Activated CD8-positive, alpha-beta memory T cell treated with anti-CD3 and anti-CD28 coated beads for 24 hours (primary cell): ENCODE measurements at regions not wholly inside any gene's neighbourhood (a gene's known extent, or its start where the extent isn't known, plus 50 kb on each side); places are given as distances from the start of the nearest gene placed in this dataset.
"Not testable (repeated sequence)": the region's sequence is repeated elsewhere in the genome, so short reads cannot be mapped to it uniquely, and the experiment has no call there.

ENCODE experiments used
- DNase-seq: peaks from one replicate; pipeline ENCODE4 v3.0.0-alpha.2; 2020

DNA sequence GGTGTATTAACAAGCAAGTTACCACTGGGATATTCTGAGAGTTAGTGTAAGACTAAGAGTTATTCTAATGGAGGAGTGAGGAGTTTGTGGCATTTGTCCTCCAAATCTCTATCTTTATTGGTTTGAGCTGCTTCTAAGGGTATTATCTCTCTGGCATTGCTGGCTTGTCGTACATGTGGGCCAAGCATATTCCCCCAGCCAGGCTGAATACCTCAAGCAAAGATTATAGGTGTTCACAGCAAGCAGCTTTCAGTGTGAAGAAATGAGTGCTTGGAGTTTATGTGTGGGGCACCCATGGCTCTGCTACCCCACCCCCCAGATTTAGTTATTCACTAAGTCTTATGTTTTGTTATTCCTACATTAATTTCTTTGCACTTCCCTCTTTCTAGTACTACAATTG, 193.6 kb upstream of the FANCL start:
- no peak for DNase-seq

DNA sequence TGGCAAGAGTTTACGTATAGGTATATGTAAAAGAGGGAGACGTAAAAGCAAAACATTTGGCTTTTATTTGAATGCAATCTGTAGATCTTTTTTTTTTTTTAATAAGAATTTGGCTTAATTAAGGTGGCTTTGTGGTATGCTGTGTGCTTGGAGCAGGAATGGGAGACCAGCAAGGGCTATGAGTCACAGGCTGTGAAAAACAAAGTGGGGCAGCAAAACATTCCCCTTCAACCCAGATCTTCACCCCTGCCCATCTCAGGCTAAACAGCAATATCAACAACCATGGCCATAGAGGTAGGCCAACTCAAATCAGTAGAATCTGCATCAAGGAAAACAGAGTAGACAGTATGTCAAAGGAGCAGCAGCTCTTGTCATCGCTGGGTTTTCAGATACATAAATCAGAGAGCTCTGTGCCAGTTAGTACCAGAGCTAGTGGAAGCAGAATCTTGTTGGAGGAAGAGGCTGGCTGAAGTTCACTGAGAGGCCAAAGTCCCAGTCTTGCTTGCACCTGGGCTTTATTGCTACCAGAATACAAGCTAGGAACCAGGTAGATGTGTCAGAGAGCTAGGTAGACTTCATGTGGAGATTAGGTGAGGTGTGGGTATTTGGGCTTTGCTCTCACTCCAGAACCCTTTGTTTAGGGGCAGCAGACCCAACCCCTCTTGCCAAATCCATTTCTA, 191.5 kb upstream of the FANCL start:
- no peak for DNase-seq

DNA sequence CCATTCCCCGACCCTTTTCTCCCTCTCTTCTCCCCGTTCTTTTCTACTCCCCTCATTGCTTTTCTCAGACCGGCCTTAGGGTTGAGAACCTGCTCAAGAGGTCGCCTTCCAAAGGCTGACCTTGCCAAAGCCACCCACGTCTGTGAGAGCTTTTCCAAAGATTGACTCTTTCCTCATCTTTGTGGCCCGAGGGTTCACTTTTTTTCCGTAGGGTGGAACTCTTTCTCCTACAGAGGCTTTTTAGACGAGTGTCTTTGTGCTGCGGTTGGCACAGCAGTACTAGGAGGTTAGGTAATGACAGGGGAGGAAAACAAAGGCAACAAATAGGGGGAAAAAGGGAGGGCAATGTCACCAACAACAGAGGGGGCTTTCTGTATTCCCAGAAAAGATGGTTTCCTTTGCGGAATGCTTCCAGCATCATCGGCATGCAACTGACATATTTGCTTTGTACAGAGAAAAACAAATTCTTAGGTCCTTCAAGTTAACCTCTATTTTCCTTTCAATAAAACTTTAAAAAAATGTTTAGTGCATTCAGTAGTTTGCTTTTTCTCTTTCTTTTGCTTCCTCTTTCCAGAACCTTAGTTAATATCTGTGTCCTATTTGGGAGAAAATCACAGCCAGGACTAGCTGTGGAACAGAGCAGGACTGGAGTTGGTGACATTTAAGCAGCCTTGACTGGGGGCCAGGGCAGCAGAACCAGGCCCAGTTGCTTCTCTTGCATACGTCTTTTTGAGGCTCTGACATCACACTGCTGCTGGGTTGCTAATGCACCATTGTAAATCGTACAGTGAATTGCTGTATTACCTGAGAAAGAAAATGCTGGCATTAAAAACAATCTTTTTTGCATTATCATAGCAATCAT, 188.1 kb upstream of the FANCL start:
- no peak for DNase-seq

DNA sequence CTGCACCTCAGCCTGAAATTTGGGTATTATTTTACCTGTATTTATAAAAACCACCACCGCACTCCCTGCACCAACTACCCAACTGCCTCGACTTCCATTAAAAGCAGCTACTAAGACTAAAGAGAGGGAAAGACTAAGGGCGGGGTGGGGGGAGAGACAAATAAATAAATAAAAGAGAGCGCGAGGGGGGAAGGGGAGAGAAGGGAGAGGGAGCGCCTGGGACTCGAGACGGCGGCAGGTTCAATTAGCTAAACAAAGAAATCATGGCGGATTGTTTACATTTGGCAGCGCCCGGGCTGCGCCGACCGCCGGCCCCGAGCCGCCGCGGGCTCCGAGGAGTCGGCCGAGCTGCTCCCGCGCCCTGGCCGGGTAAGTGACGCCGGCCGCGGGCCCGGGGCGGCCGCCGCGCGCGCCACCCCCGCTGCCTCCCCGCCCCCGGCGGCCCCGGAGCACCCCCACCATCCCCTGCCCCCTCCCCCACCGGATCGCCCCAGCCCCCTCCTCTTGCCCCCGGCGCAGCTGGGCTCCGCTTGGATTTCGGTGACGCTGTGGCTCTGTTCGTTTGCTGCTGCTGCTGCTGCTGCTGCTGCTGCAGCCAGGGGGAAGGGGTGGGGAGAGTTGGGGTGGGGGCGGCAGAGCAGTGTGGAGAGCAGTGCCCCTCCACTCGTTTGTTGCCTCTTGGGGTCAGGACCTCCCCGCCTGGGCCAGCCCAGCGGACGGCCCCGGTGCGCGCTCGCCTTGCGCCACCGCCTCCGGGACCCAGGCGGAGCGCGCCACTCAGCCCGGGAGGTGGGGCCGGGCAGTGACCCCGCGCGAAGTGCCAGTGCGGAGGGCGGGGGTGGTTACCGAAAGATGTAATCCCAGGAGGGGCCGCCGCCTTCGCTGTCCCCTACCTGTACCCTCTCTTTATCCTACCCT, 187.2 kb upstream of the FANCL start:
- no peak for DNase-seq

DNA sequence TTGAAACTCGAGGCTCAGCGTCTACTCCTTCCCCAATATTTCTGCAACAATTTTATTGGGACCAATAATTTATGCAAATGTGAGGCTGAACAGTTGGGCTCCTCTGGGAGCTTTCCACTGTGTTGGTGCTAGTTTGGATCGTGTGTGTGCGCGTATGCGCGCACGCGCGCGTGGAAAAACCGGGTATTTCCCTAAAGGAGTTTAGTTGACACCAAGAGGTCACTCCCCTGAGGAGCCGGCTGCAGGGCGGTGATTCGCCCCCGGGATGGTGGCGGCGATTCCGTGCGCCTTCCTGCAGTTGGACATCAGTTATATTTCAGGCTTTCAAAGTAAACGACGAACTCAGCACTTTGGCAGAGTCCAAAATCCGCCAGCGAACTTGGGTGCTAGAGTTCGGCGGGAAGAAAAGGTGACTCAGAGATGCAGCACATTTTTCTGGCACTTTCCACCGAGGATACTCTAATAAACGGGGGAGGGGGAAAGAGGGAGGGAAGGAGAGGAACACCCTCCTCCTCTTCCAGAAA, 186.5 kb upstream of the FANCL start:
- no peak for DNase-seq

DNA sequence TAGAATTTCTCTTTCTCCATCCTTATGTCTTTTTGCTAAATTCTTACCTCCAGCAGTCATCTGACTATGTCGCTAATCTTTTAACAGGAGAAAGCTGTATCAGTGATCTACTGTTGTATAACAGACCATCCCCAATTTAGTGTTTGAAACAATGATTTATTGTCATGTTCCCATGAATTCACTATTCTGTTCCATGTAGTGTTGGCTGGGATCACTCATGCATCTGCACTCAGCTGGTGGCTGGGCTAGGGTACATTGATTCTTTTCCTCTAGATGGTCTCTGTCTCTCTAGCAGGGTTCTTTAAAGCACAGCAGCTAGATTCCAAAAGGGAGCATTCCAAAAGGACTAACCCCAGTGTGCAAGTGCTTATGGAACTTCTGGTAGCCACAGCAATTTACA, 184.2 kb upstream of the FANCL start:
- DNase-seq: no peak

DNA sequence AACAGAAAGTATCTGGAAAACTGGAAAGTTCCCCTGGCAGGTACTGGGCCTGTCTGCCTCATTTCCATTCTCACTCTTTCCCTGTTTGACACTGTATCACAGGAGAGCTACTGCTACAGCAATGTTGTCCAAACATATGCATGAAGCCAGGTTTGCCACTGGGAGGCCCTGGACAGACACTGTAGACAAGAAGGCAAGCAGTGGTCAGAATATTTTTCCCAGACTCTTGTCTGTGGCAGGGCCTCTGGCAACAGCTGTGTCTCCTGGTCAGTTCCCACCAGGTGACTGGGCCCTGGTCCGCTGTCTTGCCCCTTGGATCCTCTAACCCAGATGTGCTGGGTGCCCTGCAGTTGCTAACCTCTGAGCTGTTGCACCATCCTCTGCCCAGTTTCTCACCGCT, 178.9 kb upstream of the FANCL start:
- no peak for DNase-seq

DNA sequence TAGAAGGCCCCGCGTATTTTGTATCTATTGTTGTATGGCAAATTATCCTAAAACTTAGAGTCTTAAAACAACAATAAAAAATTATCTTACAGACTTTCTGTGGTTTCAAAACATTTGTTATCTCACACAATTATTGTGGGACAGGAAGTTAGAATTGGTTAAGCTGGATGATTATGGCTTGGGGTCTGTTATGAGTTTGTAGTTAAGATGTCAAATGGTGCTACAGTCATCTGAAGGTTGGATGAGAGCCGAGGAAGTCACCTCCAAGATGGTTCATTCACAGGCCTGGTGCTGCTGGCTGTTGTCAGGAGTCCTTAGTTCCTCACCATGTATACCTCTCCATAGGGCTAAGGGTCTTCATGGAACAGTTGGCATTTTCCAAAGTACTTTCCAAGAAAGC, 175.6 kb upstream of the FANCL start:
- no peak for DNase-seq

DNA sequence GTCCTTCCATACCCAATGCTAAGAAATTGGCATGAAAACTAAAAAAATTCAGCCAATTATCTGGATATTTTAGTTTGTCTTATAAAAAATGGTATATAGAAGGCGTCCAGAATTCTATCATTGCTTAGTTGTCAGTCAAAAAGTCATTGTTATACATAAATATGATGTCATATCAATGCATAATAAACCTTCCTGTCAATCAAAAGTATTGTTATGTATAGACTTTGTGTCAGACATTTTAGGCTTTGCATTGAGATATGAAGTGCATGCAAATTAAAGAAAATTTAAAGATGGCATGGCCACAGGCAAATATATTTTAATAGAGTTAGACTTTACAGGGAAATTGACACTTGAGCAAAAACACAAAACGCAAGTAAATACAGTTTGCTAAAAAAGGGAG, 173.4 kb upstream of the FANCL start:
- no peak for DNase-seq

DNA sequence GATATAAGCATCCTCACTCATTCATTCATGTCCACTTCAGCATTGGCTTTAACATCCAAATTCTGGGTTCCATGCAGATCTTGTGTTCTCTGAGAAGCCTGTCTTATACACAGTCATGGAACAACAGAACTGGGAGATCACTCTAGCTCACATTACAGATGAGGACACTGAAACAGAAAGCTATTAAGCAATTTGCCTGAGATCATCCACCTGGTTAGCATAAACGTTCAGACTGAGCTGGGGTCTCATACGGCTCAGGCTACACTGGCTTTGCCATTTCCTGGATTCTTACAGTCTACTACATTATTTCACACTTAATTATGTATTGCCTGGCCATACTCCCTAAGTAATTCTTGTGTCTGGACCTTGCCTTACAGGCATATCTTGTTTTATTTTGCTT, 169.4 kb upstream of the FANCL start:
- no peak for DNase-seq

DNA sequence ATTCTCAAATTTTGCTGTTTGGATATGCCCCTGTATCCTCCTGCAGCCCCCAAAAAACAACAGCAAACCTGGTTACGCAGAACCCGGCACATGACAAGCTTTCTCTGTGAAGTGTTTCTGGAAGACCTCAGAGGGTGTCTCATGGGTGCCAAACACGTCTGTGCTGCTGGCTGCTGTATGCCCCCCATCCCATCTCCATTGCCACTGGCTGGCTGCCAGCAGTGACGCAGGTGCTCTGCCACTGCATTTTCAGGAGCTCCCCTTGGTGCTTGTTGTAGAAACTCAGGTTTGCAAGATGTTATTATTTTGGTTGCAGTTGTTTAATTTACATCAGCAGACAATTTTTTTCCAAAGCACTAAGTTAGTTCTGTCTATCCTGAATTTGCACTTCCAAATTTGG, 166.4 kb upstream of the FANCL start:
- no peak for DNase-seq

DNA sequence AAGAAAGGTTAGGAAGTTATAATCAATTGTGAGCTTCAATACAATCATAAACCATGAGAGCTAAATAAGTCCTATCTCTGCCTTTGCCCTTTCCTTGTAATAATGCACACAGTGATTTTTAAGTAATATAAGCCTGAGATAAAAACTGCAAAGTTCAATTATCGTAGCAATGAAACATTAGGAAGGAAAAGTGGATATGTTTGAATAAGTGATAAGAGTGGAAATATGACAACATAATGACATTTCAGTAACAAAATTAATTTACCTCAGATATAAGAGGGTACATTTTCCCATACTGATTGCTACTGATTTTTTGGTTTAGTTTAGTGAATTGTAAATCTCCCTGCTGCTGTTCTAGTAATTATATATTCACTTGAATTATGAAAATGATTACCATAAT, 164.2 kb upstream of the FANCL start:
- DNase-seq: no peak

DNA sequence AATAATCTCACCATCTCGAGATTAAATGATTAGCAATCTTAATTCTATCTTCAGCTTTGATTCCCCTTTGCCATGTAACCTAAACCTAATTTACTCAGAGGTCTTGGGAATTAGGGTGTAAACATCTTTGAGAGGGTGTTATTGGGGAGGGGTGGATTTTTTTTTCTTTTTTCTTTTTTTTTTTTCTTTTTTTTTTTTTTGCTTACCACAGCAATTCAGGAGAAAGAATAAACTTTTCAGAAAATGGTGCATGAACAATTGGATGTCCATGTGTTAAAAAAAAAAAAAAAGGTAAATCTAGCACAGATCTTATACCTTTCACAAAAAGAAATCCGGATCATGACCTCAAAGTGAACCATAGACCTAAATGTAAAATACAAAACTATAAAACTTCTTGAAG, 160.8 kb upstream of the FANCL start:
- DNase-seq: no peak

DNA sequence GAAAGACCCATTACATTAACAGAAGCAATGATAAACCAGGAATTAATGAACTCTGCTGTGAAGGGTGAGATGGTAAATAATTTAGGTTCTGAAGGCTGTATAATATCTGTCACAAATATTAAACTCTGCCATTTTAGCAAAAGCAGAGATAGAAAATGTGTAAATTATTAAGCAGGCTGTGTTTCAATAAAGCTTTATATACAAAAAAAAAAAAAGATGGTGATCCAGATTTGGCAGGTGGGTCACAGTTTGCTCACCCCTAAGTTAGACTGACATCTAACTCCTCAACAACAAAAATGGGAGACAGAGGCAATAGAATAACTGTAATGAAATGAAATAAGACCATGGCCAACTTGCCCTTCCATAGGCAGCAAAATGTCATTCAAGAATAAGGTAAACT, 157.3 kb upstream of the FANCL start:
- no peak for DNase-seq

DNA sequence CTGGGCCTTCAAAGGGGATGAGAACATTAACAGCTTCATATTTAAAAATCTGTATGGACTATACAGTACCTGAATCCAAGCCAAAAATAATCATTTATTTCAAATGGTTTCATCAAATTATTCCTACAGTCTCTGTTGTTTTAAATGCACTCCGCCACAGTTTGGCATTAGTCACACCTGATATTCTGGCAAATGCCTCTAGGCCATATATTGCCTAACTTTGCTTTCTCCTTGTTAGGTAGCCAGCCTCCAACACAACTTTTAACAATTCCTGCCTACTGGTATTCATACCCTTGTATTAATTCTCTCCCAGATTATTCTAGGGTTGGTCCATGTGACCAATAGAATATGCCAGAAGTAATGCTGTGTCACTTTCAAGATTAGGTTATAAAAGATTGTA, 146.6 kb upstream of the FANCL start:
- DNase-seq: no peak

DNA sequence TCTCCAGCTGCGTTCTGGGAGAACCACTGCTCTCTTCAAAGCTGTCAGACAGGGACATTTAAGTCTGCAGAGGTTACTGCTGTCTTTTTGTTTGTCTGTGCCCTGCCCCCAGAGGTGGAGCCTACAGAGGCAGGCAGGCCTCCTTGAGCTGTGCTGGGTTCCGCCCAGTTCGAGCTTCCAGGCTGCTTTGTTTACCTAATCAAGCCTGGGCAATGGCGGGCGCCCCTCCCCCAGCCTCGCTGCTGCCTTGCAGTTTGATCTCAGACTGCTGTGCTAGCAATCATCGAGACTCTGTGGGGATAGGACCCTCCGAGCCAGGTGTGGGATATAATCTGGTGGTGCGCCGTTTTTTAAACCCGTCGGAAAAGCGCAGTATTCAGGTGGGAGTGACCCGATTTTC, 145.8 kb upstream of the FANCL start:
- DNase-seq: not testable (repeated sequence)

DNA sequence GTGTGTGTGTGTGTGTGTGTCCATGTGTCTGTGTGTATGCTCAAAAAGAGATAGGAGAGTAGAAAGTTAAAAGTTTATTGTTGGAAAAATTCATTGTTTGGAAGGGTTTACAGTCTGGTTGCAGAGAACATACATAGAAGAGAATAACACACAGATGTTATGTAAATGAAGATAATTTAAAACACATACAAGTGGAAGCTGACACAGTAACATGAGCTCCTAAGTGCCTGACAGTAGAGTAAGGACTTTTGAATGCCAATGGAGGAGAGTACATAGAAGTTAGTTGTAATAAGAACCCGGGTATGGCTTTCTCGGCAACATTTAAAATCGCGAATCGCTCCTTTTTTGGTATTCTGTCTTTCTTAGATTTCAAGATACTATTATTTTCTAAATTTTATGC, 137.0 kb upstream of the FANCL start:
- no peak for DNase-seq

DNA sequence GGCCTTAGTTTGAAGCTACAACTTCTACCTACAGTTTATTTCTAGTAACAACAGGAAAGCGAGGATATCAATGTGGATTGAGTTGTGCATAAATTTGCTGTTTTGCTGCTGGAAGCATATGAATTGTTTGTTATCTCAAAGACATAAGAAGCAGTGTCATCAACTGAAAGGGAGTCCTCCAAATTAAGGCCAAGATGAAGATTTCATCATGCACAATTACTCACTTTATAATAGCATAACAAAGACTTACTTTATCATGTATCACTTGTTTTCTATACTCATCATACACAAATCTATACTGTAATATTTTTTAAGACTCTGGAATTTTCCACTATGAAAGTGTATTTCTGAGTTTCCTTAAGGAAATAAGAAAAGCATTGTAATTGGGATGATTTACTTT, 136.1 kb upstream of the FANCL start:
- no peak for DNase-seq

DNA sequence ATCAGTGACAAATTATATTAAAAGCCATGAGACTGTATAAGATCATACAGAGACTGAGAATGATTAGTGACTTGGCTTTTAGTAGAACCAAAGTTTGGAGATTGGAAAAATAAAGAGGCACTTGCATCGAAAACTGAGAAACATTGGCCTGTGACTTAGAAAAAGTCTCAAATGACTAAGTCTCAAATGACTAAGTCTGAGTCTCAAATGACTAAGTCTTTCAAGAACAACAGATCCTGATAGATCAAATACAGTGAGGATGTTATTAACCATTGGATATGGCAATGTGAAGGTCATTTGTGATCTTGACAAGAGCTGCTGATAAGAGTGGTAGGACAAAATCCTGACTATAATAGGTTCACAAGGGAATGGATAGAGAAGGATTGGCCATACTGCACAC, 135.5 kb upstream of the FANCL start:
- no peak for DNase-seq

DNA sequence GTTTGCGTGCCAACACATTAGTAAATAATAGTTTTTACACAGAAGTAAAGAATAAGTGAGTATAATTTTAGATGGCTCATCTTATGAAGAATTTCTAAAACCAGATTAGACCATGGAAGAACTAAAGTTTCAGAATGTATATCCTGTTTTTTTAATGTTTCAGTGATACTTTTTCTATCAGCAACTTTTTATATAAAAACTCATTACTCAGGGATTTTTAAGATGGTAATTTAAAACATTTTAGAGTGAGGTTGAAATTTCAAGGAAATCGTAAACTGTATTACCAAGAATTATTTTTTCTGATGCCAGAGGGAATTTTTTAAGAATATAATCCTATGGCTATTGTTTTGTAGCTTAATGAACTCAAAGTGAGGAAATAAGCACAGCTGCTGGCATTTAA, 128.5 kb upstream of the FANCL start:
- no peak for DNase-seq

DNA sequence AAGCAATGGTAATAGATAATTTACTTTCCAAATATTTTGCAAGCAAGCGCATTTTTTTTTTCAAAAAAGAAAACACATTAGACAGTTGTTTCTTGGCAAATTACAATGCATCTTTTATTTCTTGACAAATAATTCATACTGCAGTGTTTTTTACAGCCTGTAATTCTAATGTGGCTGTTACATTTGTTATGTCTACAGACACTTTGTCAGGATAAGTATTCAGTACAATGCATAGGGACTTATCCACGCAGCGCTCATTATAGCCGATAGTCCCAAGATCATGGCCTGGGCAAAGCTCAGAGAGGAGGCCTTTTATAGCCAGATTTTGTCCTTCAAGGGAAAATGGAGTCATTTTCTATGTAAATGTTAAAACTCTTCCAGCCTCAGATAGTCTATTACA, 123.0 kb upstream of the FANCL start:
- DNase-seq: no peak

DNA sequence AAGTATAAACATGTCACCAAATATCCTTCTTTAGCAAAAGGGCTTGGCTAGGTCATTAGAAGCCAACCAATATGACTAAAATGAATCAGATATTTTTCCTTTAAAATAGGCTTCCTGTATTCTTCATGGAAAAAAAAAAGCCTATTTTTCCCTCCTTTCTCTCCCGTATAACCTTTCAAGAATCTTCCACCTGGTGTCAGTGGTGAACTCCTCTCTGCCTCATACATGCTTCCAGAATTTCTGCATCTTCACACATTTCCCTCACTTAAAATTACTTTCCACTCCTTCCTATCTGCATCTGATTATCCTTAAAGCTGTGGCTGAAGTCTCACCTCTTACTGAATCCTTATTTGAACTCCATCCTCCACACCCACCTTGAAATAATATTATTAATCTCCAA, 116.9 kb upstream of the FANCL start:
- DNase-seq: no peak

DNA sequence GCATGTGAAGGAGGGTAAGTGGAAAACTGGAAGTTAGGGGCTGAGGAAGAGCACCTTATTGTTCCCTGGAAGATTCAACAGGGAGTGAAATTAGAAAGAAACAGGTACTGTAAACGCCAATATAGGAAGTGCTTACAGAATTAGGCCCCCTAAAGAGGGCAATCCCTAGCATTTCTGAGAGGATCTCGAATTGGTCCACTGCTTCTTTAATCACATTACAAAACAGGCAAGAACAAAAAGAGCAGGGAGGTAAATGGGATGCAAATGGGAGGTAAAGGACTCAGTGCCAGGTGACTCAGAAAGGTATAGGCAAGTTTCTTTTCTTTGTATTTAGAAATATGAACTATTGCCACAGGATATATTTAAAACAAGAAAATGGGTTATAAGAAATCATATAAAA, 116.4 kb upstream of the FANCL start:
- no peak for DNase-seq
